ENCODE measurements at regions not wholly inside any gene's neighbourhood (a gene's known extent, or its start where the extent isn't known, plus 50 kb on each side); places are given as distances from the start of the nearest gene placed in this dataset.

GRCh38 chr4:89404530-89404929 is 96.9 kb upstream of the GPRIN3 start:
- no peaks in the 10 kb centered on the region for H4K20me1 ChIP-seq (ENCODE audit: control insufficient read depth, insufficient read depth, insufficient read length)
- no peak overlapping the region for H3K23ac ChIP-seq (ENCODE audit: insufficient read length, low read depth, low read length)
- no peaks in the 10 kb centered on the region for H3K79me2 ChIP-seq (ENCODE audit: insufficient read depth, low read length)
- no peak overlapping the region for H3K4ac ChIP-seq (ENCODE audit: low read depth, low read length)
- no peak overlapping the region for H4K5ac ChIP-seq (ENCODE audit: insufficient read length, low read depth, low read length)
- H4K8ac ChIP-seq (replicated peaks; ENCODE audit: insufficient read length, low read depth, low read length): no peak overlapping the region
- H3K27ac Mint-ChIP-seq: no peak overlapping the region
- H3K4me2 ChIP-seq (ENCODE audit: insufficient read depth, insufficient read length, low read length): no peak overlapping the region
- no peak overlapping the region for H3K56ac ChIP-seq (ENCODE audit: insufficient read length, low read depth, low read length)
- no peaks in the 10 kb centered on the region for H3K4me1 Mint-ChIP-seq
- H3K9me3 Mint-ChIP-seq: no peaks in the 10 kb centered on the region
- no peaks in the 10 kb centered on the region for H3K23me2 ChIP-seq (ENCODE audit: insufficient read length, low read depth, low read length, poor library complexity, severe bottlenecking)
- H3K9me3 ChIP-seq (ENCODE audit: control insufficient read depth, low read depth, low read length): no peaks in the 10 kb centered on the region
- no CpG with 5 or more reads among the region's 3 CpGs for WGBS (ENCODE audit: extremely low coverage, insufficient read length, low lambda C conversion rate)
- H3K79me1 ChIP-seq (ENCODE audit: insufficient read depth, low read depth, low read length, poor library complexity, severe bottlenecking): no peaks in the 10 kb centered on the region
- H3K9ac ChIP-seq (ENCODE audit: extremely low read depth, insufficient read length, low read length): no peak overlapping the region
- H3K14ac ChIP-seq (ENCODE audit: insufficient read depth, low read length): no peak overlapping the region
- TF ChIP-seq CTCF (conservative IDR thresholded peaks at IDR 0.05): no peak
- no peak overlapping the region for H2BK5ac ChIP-seq (ENCODE audit: insufficient read length, low read length)
- no peaks in the 10 kb centered on the region for H3K27me3 ChIP-seq (ENCODE audit: insufficient read depth, low read length)
- no peak for DNase-seq
- no peak overlapping the region for H3K27ac ChIP-seq (ENCODE audit: insufficient read length, low read depth, low read length)
- H3K18ac ChIP-seq (ENCODE audit: insufficient read length, low read depth, low read length): no peak overlapping the region
- H2AFZ ChIP-seq (ENCODE audit: low read length): no peak overlapping the region
- H3K27me3 Mint-ChIP-seq (ENCODE audit: low read depth): no peaks in the 10 kb centered on the region
- no peak overlapping the region for H2BK120ac ChIP-seq (ENCODE audit: low read depth, low read length, poor library complexity, severe bottlenecking)
- H3K4me3 Mint-ChIP-seq: no peak overlapping the region
- H2BK12ac ChIP-seq (ENCODE audit: insufficient read length, low read depth, low read length): no peak overlapping the region
- H2BK15ac ChIP-seq (ENCODE audit: low read depth, low read length): no peak overlapping the region
- H3K4me1 ChIP-seq (ENCODE audit: insufficient read depth, low read length): no peaks in the 10 kb centered on the region; the same call in 1 of the 2 replicates
- no peaks in the 10 kb centered on the region for H3K36me3 Mint-ChIP-seq (ENCODE audit: insufficient read depth in 1 of 3, low read depth in 3 of 3)
- no peak overlapping the region for H3T11ph ChIP-seq (ENCODE audit: low read length)
- no peak overlapping the region for H4K91ac ChIP-seq (ENCODE audit: insufficient read length, low read depth, low read length)
- no peak overlapping the region for H2BK20ac ChIP-seq (ENCODE audit: low read depth, low read length, poor library complexity, severe bottlenecking)
- no peak overlapping the region for H2AK5ac ChIP-seq (ENCODE audit: insufficient read length, low read length)

Measured in H9 (cell line).